Activated CD4-positive, CD25-positive, alpha-beta regulatory T cell (primary cell): ENCODE measurements at regions not wholly inside any gene's neighbourhood (a gene's known extent, or its start where the extent isn't known, plus 50 kb on each side); places are given as distances from the start of the nearest gene placed in this dataset.
"Not testable (repeated sequence)": the region's sequence is repeated elsewhere in the genome, so short reads cannot be mapped to it uniquely, and the experiment has no call there.

ENCODE experiments used
- DNase-seq, 4 experiments: peaks; one replicate each; lab custom pipeline; 2025; lab: John Stamatoyannopoulos, UW

DNA sequence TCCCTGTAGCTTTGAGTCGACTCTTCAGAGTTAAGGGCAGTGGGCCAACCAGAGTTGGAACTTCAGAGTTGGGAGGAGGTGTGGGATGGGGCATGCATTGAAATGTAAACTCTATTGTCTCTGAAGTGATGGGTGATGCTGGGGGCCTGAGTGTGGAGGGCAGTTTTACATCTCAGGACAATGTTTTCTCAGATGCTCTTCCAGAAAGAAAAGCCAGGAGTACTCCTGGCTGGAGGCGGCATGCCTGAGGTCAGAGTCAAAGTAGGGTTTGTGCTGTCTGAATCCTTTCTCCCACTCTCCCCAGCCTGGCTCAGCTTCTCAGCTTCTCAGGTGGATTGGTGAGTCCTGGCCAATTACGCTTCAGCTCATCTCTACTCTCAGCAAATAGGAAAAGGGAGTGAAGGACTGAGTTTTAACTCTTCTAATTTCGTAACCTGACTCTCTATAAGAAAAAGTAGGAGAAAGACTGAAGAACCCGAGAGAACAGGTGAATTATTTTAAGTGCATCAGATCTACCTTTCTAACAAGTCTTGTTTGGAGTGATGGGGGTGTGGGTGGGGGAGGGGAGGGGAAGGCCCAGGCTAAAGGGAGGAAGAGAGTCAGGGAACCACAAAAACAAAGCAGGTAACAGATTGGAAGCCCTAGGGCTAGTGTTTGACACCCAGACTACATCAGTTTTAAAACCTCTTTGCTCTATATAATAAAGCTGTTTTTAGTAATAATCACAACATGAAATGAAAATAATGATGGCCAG, 107.5 kb upstream of the PELI1 start:
- DNase-seq: no peak

DNA sequence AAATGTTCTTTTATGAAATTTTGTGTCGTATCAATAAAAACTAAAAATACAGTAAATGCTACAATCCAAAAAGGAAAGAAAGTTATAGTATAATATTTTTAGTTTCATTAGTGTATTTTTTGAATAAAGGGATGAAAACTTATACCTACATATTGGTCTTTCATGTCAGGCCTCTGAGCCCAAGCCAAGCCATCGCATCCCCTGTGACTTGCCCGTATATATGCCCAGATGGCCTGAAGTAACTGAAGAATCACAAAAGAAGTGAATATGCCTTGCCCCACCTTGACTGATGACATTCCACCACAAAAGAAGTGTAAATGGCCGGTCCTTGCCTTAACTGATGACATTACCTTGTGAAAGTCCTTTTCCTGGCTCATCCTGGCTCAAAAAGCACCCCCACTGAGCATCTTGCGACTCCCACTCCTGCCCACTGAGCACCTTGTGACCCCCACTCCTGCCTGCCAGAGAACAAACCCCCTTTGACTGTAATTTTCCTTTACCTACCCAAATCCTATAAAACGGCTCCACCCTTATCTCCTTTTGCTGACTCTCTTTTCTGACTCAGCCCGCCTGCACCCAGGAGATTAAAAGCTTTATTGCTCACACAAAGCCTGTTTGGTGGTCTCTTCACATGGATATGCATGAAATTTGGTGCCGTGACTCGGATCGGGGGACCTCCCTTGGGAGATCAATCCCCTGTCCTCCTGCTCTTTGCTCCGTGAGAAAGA, 108.2 kb upstream of the PELI1 start:
- not testable (repeated sequence) for DNase-seq

DNA sequence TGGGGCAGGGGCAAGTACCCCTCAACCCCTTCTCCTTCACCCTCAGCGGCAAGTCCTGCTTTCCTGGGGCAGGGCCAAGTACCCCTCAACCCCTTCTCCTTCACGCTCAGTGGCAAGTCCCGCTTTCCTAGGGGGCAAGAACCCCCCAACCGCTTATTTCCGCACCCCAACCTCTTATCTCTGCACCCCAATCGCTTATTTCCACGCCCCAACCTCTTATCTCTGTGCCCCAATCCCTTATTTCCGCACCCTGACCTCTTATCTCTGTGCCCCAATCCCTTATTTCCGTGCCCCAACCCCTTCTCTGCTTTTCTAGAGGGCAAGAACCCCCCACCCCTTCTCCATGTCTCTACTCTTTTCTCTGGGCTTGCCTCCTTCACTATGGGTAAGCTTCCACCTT, 109.2 kb upstream of the PELI1 start:
- DNase-seq: not testable (repeated sequence)

DNA sequence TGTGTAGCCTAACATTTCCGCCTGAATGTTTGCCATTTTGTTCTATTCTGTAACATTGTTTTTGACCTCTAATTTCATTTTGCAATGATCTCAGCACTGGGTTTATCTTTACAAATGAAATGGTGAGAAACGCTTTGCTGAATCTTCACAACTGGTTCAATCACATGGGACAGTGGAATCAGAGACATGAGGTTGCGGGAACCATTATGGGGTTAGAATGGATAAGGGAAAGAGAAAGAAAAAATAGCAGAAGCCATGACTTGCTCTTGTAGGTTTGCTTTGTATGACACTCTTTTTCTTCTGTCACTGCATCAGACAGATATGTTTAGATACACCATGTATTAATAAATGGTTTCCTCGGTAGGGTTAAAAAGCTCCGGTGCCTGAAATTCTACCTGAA, 114.3 kb upstream of the PELI1 start:
- DNase-seq: no peak

DNA sequence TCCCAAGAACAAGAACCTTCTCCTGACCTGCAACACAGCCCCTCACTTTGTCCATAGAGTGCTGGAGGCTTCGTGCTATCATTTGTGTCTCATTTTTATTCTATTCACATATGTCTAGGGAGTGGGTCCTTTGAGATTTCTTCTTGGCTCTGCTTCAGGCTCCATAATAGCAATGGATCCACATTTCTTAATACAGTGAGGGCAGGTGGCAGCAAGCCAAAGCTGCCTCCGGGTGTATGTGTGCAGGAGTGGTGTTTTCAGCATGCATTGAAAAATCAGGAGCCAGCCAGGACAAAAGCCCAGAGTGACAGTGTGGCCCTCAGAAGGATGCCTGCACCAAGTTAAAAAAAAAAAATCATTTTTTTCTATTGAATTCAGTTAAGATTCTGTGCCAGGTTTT, 115.1 kb upstream of the PELI1 start:
- DNase-seq: no peak

GRCh38 chr2:64260093-64260803, 116.0 kb upstream of the PELI1 start:
- DNase-seq: no peak

- no peak for DNase-seq
Measured at GRCh38 chr2:64260817-64261216, 116.6 kb upstream of the PELI1 start.

DNA sequence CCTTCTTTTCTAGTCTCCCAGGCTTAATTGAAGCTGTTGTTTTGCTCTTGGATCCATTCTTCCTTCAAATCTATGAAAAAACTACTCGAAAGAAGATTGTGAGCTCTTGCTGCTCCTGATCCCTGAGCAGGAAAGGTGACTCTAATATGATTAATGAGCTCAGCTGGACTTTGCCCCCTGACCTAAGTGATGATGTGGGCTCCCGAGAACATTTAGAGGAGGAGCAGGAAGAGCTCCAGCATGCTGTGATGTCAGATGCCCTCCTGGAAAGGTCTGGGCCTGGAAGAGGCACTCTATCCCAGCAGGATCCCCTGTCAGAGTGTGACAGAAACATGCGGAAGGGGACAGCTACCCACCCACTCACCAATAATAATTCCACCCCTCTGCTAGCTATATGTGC, 117.9 kb upstream of the PELI1 start:
- DNase-seq: no peak

DNA sequence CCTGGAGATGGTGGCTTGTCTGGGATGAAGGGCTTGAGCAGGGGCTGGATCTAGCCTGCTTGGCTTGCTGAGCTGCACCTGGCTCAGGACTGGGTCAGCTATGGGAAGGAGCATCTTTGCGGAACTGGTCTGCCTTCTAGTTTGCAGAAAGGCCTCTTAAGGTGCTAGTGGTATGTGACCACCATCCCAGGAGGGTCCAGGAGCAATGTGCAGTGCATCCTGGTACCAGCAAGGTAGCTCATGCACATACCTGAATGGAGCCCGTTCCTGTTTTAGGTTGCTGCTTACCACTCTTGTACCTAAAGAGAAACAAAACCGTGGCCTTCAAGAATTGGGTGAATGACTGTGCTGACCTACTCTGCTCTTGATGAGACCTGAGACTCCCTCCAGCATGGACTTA, 118.6 kb upstream of the PELI1 start:
- DNase-seq: no peak

GRCh38 chr2:64263315-64263714, 119.1 kb upstream of the PELI1 start:
- no peak for DNase-seq

DNA sequence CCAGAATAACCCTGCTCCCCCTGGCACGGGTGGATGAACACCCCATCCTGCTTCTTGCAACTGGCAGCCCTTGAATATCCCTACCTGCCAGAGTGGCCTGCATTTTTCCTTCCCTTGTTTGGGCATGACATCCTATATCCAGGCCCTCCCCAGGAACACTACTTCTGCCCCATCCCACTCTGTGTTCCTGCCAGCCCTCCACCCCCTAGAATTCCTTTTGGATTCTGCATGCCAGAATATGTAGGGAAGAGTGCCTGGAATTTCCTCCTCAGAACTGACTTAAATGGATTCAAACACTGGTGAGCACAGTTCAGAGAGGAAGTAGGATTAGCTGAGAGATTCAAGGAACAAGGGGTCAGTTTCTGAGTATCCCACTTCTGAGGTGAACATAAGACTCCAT, 123.5 kb upstream of the PELI1 start:
- no peak for DNase-seq

- DNase-seq: no peak
Measured at GRCh38 chr2:64268330-64269048, 124.3 kb upstream of the PELI1 start.

- DNase-seq: no peak
Measured at GRCh38 chr2:64273524-64274398, 129.5 kb upstream of the PELI1 start.

DNA sequence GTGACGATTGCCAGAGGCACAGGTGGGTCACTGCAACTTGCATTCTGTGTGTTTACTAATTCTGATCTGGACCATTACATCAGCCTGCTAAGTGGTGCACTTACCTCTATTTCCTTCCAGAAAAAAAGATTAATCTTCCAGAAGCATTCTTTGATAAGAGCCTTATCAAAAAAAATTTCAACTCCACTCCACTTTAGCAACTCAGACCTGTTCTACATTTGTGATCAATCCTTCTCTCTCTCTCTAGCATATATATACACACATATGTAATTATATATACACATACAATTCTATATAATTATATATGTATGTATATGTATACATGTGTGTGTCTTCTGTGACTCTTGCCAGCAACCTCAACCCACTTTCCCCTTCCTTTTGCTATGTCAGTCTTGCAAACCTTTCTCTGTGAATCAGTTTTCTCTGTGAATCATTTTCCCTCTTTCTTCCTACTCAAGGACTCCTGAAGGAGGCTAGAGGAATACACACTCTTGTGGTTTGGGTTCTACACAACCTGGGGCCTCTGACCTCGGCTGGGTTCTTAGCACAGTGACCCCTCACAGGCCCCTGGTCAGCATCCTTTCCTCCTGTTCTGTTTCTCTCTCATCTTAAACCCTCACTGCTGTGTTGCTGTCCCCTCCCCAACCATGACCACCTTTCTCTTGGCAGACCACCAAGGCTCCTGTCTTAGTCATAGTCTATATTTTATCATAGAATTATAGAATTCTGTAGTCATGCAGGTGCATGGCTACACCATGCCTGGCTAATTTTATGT, 130.4 kb upstream of the PELI1 start:
- DNase-seq: no peak

GRCh38 chr2:64275174-64275466, 130.9 kb upstream of the PELI1 start:
- no peak for DNase-seq

- DNase-seq: no peak
Measured at GRCh38 chr2:64276417-64277095, 132.3 kb upstream of the PELI1 start.

DNA sequence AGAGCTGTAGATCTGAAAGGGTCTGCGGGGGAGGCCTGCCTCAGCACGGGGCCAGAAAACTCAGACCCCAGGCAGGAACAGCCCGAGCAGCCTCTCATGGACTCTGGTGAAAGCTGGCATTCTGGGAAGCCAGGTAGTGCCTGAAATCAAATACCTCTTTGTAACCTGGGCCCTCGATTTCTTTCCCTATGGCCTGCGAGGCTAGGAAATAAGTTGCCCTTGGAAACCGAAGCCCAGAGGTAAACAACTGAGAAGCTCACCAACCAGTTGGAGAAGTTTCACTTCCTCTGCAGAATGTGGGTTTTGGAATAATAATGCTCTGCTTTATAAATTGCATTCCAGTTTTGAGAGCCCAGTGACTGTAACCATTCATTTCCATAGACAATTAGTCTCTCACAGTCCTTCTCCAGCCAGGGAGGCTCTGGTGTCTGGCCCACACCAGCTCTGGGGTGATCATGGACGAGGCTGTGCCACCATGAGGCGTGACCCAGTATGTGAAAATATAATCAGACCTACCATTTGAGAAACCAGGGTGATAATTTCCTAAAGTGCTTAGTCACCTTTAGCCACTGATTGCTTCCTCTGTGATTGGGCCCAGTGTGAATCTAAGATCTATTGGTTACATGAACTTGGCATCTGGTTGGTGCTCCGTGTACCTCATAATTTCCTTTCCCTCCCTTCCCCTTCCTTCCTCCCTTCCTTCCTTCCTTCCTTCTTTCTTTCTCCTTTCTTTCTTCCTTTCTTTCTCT, 133.1 kb upstream of the PELI1 start:
- no peak for DNase-seq

DNA sequence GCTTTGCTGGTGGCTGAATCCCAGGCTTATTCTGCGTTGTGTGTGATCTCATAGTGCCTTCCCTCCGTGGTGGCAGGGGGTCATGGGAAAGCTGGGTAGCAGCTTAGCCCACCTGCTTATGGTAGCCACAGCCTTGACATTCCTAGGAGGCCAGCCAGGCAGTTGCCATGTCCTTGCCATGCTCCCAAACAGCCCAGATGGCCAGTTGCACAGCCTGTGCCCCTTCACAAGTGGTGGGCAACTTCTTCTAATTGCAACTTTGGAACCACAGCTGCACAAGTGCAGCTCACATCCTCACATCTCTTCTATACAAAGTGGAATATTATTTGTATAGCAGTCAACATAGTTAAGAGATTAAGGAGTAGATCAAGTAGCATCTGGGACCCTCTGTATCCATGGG, 136.6 kb upstream of the PELI1 start:
- not testable (repeated sequence) for DNase-seq

GRCh38 chr2:64283006-64283570, 138.9 kb upstream of the PELI1 start:
- no peak for DNase-seq
